OCI-M2 (cell line): ENCODE measurements at regions not wholly inside any gene's neighbourhood (a gene's known extent, or its start where the extent isn't known, plus 50 kb on each side); places are given as distances from the start of the nearest gene placed in this dataset.
"Not testable (repeated sequence)": the region's sequence is repeated elsewhere in the genome, so short reads cannot be mapped to it uniquely, and the experiment has no call there.

Experiments
- DNase-seq: peaks from one replicate; lab custom pipeline; 2025; ENCODE audit not compliant: unreplicated experiment; lab: John Stamatoyannopoulos, UW

DNA sequence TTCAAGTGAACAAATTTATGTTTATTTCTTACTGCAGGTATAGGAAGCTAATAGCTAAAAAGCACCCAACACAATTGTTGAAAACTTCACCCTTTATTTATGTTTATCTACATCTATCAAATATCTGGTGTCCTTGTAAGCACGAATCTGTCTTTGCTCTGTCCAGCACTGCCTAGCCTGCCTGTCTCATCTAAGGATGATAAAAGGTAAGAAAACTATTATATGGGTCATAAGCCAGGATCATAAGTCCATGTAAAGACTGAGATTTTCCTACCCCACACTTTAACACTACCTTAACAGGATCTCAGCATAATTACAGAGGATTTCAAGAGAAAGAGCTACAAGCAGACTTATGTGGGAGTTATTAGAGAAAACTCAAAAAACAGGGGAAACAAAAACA is 365.6 kb upstream of the TMEFF2 start:
- no peak for DNase-seq

DNA sequence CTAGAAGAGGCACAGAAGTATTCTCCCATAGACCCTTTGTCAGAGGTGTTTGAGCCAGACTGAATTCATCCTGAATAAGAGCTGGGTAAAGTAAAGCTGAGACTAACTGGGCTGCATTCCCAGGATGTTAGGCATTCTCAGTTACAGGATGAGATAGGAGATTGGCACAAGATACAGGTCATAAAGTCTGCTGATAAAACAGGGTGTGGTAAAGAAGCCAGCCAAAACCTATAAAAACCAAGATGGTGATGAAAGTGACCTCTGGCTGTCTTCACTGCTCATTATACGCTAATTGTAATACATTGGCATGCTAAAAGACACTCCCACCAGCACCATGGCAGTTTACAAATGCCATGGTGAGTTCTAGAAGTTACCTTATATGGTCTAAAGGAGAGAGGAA is 364.9 kb upstream of the TMEFF2 start:
- DNase-seq: no peak

DNA sequence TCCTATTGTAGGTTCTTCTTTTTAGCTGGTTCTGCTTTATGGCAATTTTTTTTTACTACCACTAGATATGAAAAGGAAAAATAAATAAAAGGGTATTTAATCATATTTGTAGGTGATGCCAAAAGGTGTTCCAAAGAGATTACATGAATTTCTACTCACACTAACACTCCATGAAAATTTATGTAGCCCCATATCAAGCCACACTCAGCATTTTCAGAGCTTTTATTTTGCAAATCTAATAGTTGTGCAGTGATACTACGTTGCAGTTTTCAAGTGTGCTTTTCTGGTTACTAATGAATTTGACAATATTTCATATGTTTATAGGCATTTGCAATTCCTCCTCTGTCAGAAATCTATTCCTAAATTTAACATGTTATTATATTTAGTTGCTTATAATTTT is 363.9 kb upstream of the TMEFF2 start:
- DNase-seq: no peak

DNA sequence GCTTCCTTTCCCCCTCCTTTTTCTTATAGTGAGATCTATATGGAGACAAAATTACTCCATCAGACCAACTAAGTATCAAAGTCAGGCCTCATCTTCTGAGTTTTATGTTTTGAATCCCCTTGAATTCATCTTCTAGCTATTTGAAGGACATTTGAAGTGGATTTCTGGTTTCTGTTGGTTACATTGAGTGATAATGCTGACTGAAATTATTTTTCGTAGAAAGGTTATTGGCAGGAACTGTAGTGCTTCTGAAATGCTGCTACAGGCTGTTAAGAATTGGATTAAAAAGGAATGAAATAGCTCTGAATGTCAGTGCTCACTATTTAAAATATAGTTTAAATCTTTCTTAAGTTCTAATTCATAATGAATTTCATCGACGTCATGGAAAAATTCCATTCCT is 361.0 kb upstream of the TMEFF2 start:
- DNase-seq: no peak

DNA sequence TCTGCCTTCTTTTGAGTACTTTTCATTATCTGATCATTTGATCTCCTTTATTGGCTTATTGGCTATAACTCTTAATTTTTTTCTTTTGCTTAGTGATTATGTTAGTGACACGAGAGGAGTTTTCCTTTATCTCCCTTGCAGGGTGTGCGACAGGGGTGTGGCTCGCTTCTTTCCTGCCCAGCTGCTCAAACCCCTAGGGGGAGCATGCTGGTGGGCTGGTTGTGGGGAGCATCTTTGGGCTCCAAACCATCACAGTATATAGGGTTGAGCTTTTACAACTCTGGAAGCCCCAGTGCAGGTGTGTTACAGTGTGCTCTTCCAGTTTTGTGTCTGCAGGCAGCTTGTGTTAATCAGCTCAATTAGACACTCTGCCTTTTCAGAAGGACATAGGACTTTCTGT is 357.0 kb upstream of the TMEFF2 start:
- DNase-seq: no peak

DNA sequence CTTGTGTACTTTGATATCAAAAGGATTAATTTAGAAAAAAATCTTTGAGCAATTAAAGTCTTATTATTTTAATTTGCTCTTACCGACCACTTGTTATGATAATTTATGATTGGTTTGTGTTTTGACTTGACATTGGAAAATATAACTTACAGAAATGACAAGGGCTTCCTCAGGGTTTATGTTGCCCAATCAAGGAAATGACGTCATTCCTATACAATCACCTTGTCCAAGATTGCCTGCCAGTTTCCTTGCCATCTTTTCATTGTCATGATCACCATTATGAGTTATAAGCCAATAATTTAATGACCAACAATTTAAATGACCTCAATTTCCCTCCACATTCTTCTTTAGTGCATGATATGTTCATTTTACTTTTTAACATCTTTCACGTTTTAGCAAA is 351.8 kb upstream of the TMEFF2 start:
- DNase-seq: no peak

DNA sequence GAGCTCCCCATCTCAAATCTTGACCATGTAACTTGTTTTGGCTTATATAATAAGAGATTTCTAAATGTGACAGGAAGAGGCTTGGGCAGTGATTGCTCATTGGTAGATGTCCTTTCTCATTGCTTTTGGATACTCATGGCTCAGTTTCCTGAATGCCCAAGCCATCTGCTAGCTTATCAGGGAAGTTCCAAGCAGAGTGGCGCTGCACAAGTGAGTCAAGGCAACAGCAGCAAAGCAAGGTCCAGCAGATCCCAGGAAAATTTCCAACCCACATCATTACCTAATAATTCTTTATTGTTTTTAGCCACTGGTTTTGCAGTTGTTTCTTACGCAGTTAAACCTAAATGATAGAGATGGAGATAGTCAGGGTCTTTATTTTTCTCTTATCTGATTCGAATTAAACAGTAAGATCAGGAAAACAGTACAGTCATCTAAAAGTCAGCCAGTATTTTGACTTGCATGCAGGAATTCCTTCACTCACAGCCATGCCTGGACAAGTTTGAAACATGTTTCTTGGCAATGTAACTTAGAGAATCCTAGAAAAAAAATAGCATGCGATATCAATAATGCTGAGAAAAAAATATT is 349.7 kb upstream of the TMEFF2 start:
- DNase-seq: no peak

DNA sequence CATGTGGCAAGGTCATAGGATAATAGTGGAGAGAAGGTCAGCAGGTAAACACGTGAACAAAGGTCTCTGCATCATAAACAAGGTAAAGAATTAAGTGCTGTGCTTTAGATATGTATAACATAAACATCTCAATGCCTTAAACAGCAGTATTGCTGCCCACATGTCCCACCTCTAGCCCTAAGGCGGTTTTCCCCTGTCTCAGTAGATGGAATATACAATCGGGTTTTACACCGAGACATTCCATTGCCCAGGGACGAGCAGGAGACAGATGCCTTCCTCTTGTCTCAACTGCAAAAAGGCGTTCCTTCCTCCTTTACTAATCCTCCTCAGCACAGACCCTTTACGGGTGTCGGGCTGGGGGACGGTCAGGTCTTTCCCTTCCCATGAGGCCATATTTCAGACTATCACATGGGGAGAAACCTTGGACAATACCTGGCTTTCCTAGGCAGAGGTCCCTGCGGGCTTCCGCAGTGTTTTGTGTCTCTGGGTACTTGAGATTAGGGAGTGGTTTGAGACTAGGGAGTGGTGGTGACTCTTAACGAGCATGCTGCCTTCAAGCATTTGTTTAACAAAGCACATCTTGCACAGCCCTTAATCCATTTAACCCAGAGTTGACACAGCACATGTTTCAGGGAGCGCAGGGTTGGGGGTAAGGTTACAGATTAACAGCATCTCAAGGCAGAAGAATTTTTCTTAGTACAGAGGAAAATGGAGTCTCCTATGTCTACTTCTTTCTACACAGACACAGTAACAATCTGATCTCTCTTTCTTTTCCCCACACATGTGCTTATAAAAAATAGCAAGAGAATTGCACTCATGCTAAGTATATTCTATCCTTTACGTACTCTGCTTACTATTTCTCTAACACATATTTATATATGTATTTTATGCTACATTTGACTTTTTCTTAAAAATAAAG is 347.7 kb upstream of the TMEFF2 start:
- not testable (repeated sequence) for DNase-seq

DNA sequence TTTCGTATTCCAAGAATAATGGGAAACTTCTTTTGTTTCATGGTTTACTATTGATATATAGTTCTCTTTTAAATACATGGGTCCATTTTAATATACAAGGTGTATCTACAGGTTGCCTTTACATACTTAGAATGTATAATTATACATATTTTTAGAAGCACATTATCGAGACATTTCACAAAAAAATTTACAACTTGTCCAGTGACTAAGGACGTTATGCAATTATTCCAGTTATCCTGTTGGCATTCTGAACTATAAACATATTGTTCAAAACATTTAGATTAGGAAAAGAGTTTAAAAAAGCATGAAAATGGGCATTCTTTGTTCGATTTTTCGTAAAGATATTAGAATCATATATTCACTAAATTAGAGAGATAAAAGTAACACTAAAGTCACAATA is 344.6 kb upstream of the TMEFF2 start:
- DNase-seq: no peak

DNA sequence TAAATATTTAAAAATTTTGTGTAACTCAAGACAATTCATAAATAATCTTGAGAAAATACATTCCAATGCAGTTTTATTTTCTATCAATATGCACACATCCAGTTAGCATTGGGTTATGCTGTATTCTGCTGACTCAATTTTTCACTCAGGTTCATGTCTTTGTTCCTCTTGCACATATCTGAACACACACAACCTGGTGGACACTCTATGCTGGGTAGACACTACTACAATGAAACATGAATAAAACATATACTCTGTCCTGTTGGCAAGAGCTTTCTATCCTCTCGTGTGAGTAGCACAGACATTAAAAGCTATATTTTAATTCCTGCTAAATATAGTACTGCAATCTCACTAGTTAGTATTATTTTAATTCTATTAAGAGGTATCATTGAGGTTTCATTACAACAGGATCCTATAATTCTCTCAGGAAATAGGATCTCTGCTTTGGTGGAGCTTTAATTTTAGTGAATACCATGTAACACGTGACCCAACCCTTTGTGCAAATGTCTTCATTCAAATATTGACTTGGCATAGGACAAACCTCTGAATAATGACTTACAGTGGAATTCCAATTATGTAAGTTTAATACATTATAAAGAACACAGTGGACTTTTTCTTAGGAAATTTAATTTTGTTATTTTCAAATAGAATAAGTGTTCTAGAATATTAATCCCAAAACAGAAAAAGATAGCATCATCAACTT is 342.3 kb upstream of the TMEFF2 start:
- no peak for DNase-seq

DNA sequence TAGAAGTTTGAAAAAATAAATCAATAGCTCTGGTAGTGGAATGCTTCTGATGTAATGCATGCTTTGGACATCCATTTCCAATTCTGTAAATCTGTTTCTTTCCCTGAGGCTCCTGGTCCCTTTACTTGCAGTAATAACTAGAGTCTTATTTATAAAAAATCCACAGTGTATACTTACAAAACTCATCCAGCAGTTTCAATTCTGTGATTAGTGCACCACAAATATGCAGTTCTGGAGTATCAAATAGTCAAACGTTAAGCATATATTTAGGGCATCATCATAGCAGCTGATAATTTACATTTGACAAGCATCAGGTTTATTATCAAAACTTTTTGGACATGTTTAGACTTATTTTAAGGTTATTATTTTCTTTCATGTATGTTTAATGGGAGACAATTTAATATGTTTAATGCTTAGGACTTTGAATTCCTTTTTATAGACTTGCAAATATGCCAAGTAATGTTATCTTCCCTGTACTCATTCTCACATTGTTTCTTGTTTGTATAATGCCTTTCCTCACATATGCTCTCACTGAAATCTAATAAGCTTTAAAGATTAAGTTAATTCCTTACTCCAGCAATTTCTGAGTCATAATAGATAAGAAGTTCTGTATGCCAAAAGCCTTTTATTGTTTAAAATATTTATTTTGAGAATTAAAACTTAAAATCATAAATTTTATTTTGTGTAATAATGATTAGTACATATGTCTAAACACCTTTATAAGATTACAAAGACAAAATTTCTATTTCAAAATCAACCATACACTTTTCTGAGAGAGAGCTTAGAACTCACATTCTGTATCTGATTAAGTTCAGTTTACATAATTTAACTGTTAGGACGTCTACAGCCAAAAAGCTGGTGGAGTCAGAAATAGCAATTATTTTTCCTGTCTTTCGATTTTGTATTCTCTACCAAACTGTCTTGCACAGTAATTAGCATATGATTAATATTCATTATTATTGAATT is 341.5 kb upstream of the TMEFF2 start:
- no peak for DNase-seq

DNA sequence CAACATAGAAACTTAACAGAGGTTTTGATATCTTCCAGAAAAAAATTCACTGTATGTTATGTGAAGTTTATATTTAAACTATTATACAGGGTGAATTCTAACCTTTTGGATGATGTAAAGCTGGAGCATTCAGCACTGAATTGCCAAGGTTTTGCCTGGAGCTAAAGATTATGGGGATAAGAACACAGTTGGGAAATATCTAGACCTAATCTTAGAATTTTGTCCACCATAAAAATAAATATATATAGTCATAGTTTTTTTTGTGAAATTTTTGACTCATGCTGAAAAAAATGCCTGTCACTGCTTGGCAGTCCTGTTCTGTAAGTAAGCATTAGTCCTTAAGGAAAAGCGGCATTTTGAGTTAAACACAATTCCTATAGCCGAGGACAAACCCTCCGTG is 339.3 kb upstream of the TMEFF2 start:
- DNase-seq: no peak

DNA sequence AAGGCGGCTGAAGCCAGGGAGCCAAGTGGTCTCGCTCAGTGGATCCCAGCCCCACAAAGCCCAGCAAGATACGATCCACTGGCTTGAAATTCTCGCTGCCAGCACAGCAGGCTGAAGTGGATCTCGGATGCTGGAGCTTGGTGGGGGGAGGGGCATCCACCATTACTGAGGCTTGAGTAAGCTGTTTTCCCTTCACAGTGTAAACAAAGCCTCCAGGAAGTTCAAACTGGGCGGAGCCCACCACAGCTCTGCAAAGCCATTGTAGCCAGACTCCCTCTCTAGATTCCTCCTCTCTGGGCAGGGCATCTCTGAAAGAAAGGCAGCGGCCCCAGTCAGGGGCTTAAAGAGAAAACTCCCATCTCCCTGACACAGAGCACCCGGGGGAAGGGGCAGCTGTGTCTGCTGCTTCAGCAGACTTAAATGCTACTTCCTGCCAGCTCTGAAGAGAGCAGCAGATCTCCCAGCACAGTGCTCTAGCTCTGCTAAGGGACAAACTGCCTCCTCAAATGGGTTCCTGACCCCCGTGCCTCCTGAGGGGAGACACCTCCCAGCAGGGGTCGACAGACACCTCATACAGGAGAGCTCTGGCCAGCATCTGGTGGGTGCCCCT is 330.0 kb upstream of the TMEFF2 start:
- DNase-seq: not testable (repeated sequence)

DNA sequence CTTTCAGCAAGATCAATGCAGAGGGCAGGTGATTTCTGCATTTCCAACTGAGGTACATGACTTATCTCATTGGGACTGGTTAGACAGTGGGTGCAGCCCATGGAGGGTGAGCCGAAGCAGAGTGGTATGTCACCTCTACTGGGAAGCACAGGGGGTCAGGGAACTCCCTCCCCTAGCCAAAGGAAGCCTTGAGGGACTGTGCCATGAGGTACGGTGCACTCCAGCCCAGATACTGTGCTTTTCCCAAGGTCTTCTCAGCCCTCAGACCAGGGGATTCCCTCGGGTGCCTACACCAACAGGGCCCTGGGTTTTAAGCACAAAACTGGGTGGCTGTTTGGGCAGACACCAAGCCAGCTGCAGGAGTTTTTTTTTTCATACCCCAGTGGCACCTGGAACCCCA is 329.5 kb upstream of the TMEFF2 start:
- DNase-seq: not testable (repeated sequence)

DNA sequence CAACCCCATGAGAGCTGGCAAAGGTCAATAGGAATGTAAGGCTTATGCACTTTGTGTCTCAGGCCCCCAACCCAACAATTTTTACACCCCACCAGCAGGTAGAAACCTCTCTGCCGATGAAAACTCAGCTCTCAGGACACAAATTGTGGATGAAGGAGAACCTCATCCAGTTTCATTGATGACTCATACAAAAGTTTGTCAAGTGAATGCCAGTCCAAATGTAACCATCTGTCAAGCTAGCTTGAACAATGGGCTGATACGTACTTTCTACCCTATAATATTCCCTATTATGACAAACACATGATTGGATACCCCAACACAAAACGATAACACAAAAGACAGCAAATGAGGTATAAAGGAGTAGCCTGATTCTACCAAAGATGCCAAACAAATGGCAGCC is 321.2 kb upstream of the TMEFF2 start:
- no peak for DNase-seq

DNA sequence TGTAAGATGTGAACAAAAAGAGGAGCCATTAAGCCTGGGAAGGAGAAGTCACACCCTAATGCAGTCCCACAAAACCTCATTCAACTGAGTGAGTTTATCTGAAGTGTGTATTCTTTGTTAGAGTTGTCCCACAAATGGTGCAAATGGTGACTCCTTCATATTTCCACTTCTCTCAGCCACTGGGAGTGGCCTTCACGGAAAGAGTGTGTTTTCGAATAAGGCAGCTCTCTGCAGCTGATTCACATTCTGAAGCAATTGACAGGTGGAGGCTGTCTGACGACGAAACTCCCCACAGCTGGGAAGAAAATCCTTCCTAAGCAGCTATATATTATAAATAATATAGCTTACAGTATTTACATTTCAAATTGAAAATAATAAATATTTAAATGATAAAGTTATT is 318.8 kb upstream of the TMEFF2 start:
- no peak for DNase-seq

DNA sequence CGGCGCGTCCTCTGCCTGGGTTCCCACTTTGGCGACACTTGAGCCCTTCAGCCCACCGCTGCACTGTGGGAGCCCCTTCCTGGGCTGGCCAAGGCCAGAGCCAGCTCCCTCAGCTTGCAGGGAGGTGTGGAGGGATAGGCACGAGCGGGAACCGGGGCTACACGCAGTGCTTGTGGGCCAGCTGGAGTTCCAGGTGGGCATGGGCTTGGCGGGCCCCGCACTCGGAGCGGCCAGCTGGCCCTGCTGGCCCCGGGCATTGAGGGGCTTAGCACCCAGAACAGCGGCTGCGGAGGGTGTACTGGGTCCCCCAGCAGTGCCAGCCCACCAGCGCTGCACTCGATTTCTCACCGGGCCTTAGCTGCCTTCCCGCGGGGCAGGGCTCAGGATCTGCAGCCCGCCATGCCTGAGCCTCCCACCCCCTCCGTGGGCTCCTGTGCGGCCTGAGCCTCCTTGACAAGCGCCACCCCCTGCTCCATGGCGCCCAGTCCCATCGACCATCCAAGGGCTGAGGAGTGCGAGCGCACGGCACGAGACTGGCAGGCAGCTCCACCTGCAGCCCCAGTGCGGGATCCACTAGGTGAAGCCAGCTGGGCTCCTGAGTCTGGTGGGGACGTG is 313.2 kb upstream of the TMEFF2 start:
- DNase-seq: not testable (repeated sequence)

DNA sequence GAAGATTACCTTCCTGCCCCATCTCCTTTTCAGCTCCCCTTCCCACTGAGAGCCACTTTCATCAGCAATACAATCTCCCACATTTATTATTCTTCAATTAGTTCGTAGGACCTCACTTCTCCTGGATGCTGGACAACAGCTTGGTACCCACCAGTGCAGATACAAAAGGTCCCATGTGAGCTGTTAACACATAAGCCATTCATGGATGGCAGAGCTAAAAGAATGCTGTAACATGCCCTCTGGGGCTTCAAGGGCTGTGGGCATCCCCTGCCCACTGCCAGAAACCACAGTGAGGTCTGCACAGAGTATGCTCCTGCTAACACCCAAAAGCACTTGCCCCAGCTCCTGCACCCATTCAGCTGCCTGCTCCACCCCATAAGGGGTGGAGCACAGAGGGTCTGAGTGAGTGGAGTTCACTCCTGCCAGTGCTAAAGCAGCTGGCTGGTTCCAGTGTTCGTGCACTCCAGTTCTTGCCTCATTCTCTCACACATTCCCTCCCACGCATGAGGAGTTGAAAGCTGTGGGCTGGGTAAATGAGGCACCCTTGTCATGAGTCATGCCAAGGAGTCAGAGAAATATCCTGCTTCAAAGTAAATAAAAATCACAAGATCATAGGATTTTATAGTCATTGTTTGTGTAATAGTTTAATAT is 305.9 kb upstream of the TMEFF2 start:
- no peak for DNase-seq

DNA sequence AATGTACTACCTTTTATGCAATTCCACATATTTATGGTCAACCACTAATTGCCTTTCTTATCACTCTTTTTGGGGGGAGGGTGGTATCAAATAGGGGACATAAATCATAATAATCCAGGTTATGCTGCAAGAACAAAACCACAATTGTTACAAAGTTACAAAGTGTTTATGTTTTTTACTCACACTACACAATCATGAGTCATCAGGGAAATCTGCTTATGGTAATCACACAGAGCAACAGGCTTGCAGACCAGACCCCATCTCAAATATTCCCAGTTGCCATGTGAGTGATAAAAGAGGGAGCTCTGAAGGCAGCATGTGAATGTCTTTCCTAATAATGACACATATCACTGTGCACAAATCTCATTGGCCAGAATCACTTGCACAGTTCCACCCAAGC is 304.7 kb upstream of the TMEFF2 start:
- no peak for DNase-seq

DNA sequence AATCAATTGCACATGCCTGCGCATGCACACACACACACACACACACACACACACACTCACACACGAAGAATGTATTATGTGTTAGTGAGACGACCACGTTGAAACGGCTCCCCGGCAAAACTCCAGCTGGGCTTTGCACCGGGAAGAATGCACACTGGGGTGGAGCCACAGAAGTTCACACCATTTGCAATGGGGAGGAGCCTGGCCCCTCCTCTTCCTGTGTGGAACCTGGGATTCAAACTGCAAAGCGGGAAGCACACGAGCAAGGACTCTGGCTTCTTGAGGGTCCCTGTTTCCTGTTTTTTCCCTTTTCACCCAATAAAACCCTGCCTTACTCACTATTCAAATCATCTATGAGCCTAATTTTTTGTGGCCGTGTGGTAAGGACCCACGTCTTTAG is 304.0 kb upstream of the TMEFF2 start:
- no peak for DNase-seq
